SK-N-SH treated with all-trans-retinoic acid at 6 μM for 48 hours (cell line): ENCODE measurements at regions not wholly inside any gene's neighbourhood (a gene's known extent, or its start where the extent isn't known, plus 50 kb on each side); places are given as distances from the start of the nearest gene placed in this dataset.

Experiments
- ATAC-seq: fragments of 200-7000 bp; cut with Tn5 transposase; 3 replicates; pipeline ENCODE4 v1.9.1; 2020; ENCODE audit warnings: mild to moderate bottlenecking, moderate library complexity
- ARNTL ChIP-seq: fragments of 450-650 bp; formaldehyde crosslinking; IDR thresholded peaks from 2 replicates; pipeline ENCODE4 v1.5.0; 2020; ENCODE audit warnings: low read depth, mild to moderate bottlenecking, moderate library complexity, borderline replicate concordance
- BACH2 ChIP-seq: fragments of 250-450 bp; sonication (Bioruptor Pico); IDR thresholded peaks from 2 replicates; pipeline ENCODE4 v1.9.0; 2021; ENCODE audit warnings: mild to moderate bottlenecking, borderline replicate concordance
- CSDC2 ChIP-seq: fragments of 250-450 bp; sonication (Bioruptor Pico); IDR thresholded peaks from 2 replicates; pipeline ENCODE4 v1.5.0; 2020; ENCODE audit warnings: mild to moderate bottlenecking, moderate library complexity
- ESRRG ChIP-seq: fragments of 250-450 bp; sonication (Bioruptor Pico); IDR thresholded peaks from 2 replicates; pipeline ENCODE4 v1.6.1; 2021; ENCODE audit warnings: mild to moderate bottlenecking
- GLIS3 ChIP-seq: fragments of 250-450 bp; sonication (Bioruptor Pico); IDR thresholded peaks from 2 replicates; pipeline ENCODE4 v1.5.0; 2020; ENCODE audit warnings: mild to moderate bottlenecking, moderate library complexity
- ISL1 ChIP-seq: fragments of 250-450 bp; sonication (Bioruptor Pico); IDR thresholded peaks from 2 replicates; pipeline ENCODE4 v2.1.2; 2022; ENCODE audit warnings: mild to moderate bottlenecking, moderate library complexity
- OSR1 ChIP-seq: fragments of 250-450 bp; sonication (Bioruptor Pico); IDR thresholded peaks from 2 replicates; pipeline ENCODE4 v1.8.0; 2022; ENCODE audit warnings: moderate library complexity, mild to moderate bottlenecking, inconsistent platforms
- PPARA ChIP-seq: fragments of 250-450 bp; sonication (Bioruptor Pico); IDR thresholded peaks from 2 replicates; pipeline ENCODE4 v1.5.0; 2020; ENCODE audit warnings: mild to moderate bottlenecking, borderline replicate concordance
- RARB ChIP-seq: fragments of 250-450 bp; sonication (Bioruptor Pico); IDR thresholded peaks from 2 replicates; pipeline ENCODE4 v1.8.0; 2021; ENCODE audit warnings: mild to moderate bottlenecking, moderate library complexity
- SNAI2 ChIP-seq: fragments of 250-450 bp; sonication (Bioruptor Pico); IDR thresholded peaks from 2 replicates; pipeline ENCODE4 v1.5.0; 2020; ENCODE audit warnings: mild to moderate bottlenecking, moderate library complexity
- TCF4 ChIP-seq: fragments of 250-450 bp; sonication (Bioruptor Pico); IDR thresholded peaks from 2 replicates; pipeline ENCODE4 v1.8.0; 2021; ENCODE audit warnings: mild to moderate bottlenecking, moderate library complexity, borderline replicate concordance
- TOX ChIP-seq: fragments of 250-450 bp; sonication (Bioruptor Pico); IDR thresholded peaks from 2 replicates; pipeline ENCODE4 v1.8.0; 2021; ENCODE audit warnings: mild to moderate bottlenecking, moderate library complexity, borderline replicate concordance
- ZC3H10 ChIP-seq: fragments of 250-450 bp; sonication (Bioruptor Pico); IDR thresholded peaks from 2 replicates; pipeline ENCODE4 v1.5.1; 2021; ENCODE audit warnings: mild to moderate bottlenecking, moderate library complexity
- ZFP3 ChIP-seq: fragments of 250-450 bp; sonication (Bioruptor Pico); IDR thresholded peaks from 2 replicates; pipeline ENCODE4 v1.5.0; 2020; ENCODE audit warnings: mild to moderate bottlenecking, moderate library complexity
- ZFP30 ChIP-seq: fragments of 450-650 bp; formaldehyde crosslinking; IDR thresholded peaks from 2 replicates; pipeline ENCODE4 v1.5.0; 2022; ENCODE audit warnings: mild to moderate bottlenecking, moderate library complexity
- ZNF565 ChIP-seq: fragments of 450-650 bp; formaldehyde crosslinking; conservative IDR thresholded peaks from 2 replicates; pipeline ENCODE4 v1.5.0; 2020; ENCODE audit warnings: low read depth, mild to moderate bottlenecking, moderate library complexity
- ZNF70 ChIP-seq: fragments of 450-650 bp; formaldehyde crosslinking; IDR thresholded peaks from 2 replicates; pipeline ENCODE4 v1.5.0; 2020; ENCODE audit warnings: mild to moderate bottlenecking, moderate library complexity
- TF ChIP-seq, protein P1 (sequence below): fragments of 250-450 bp; sonication (Bioruptor Pico); IDR thresholded peaks from 2 replicates; pipeline ENCODE4 v1.5.1; 2021; ENCODE audit warnings: mild to moderate bottlenecking, moderate library complexity
- TF ChIP-seq, protein P2 (sequence below): fragments of 250-450 bp; sonication (Bioruptor Pico); IDR thresholded peaks from 2 replicates; pipeline ENCODE4 v1.8.0; 2021; ENCODE audit warnings: low read depth, mild to moderate bottlenecking, moderate library complexity, borderline replicate concordance
- TF ChIP-seq, protein P3 (sequence below): fragments of 250-450 bp; sonication (Bioruptor Pico); IDR thresholded peaks from 2 replicates; pipeline ENCODE4 v1.5.1; 2020; ENCODE audit warnings: low read depth, mild to moderate bottlenecking, moderate library complexity
- TF ChIP-seq, protein P4 (sequence below): fragments of 250-450 bp; sonication (Bioruptor Pico); IDR thresholded peaks from 2 replicates; pipeline ENCODE4 v1.8.0; 2020; ENCODE audit warnings: mild to moderate bottlenecking, moderate library complexity, borderline replicate concordance
- TF ChIP-seq, protein P5 (sequence below): fragments of 250-450 bp; sonication (Bioruptor Pico); IDR thresholded peaks from 2 replicates; pipeline ENCODE4 v1.5.0; 2020; ENCODE audit warnings: mild to moderate bottlenecking, moderate library complexity

DNA sequence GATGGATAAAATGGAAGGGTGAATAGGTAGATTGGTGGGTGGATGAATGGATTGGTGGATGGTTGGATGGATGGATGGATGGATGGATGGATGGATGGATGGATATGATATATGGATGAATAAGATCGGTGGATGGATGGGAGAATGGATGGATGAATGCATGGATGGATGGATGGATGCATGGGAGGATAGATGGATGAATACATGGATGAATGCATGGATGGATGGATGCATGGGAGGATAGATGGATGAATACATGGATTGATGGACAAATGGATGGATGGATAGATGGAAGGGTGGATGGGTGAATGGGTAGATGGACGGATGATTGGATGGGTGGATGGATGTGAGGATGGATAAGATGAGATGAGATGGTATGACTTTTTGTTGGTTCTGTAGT, 95.7 kb upstream of the DUSP22 start (continued):
- TF ChIP-seq, protein P1, sequence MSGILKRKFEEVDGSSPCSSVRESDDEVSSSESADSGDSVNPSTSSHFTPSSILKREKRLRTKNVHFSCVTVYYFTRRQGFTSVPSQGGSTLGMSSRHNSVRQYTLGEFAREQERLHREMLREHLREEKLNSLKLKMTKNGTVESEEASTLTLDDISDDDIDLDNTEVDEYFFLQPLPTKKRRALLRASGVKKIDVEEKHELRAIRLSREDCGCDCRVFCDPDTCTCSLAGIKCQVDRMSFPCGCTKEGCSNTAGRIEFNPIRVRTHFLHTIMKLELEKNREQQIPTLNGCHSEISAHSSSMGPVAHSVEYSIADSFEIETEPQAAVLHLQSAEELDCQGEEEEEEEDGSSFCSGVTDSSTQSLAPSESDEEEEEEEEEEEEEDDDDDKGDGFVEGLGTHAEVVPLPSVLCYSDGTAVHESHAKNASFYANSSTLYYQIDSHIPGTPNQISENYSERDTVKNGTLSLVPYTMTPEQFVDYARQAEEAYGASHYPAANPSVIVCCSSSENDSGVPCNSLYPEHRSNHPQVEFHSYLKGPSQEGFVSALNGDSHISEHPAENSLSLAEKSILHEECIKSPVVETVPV: no peak

DNA sequence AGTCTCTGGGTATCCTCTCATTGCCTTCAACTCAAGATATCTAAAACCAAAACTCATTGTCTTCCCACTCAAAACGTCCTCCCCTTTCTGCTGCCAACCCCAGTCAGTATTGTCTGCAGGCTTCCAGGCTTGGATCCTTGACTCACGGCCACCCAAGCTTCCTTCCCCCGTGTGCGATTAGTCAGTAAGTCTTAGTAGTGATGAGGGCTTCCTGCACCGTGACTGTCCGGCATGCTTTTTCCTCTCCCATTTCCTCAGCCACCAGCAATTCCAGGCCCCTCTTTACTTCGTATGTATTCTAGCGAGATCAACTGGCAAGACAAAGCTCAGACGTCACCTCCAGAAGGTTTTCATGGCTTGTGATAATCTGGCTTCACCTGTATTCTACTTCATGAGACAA, 88.6 kb upstream of the DUSP22 start:
- ATAC-seq: no peak
- TF ChIP-seq, protein P1: no peak
- TF ChIP-seq, protein P2, sequence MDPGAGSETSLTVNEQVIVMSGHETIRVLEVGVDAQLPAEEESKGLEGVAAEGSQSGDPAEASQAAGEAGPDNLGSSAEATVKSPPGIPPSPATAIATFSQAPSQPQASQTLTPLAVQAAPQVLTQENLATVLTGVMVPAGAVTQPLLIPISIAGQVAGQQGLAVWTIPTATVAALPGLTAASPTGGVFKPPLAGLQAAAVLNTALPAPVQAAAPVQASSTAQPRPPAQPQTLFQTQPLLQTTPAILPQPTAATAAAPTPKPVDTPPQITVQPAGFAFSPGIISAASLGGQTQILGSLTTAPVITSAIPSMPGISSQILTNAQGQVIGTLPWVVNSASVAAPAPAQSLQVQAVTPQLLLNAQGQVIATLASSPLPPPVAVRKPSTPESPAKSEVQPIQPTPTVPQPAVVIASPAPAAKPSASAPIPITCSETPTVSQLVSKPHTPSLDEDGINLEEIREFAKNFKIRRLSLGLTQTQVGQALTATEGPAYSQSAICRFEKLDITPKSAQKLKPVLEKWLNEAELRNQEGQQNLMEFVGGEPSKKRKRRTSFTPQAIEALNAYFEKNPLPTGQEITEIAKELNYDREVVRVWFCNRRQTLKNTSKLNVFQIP (CRISPR knock-in tag): no peak
- TF ChIP-seq OSR1 (CRISPR knock-in tag) (no peak), SNAI2 (no peak), RARB (CRISPR knock-in tag) (no peak), ZNF565 (CRISPR knock-in tag) (no peak), ZFP3 (CRISPR knock-in tag) (no peak), TCF4 (no peak), ZNF70 (CRISPR knock-in tag) (no peak), ZC3H10 (CRISPR knock-in tag) (no peak), ISL1 (no peak), ZFP30 (CRISPR knock-in tag) (no peak), BACH2 (CRISPR knock-in tag) (no peak), CSDC2 (CRISPR knock-in tag) (no peak), GLIS3 (CRISPR knock-in tag) (no peak), ARNTL (CRISPR knock-in tag) (no peak)
- TF ChIP-seq, protein P3, sequence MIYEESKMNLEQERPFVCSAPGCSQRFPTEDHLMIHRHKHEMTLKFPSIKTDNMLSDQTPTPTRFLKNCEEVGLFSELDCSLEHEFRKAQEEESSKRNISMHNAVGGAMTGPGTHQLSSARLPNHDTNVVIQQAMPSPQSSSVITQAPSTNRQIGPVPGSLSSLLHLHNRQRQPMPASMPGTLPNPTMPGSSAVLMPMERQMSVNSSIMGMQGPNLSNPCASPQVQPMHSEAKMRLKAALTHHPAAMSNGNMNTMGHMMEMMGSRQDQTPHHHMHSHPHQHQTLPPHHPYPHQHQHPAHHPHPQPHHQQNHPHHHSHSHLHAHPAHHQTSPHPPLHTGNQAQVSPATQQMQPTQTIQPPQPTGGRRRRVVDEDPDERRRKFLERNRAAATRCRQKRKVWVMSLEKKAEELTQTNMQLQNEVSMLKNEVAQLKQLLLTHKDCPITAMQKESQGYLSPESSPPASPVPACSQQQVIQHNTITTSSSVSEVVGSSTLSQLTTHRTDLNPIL (CRISPR knock-in tag): no peak

DNA sequence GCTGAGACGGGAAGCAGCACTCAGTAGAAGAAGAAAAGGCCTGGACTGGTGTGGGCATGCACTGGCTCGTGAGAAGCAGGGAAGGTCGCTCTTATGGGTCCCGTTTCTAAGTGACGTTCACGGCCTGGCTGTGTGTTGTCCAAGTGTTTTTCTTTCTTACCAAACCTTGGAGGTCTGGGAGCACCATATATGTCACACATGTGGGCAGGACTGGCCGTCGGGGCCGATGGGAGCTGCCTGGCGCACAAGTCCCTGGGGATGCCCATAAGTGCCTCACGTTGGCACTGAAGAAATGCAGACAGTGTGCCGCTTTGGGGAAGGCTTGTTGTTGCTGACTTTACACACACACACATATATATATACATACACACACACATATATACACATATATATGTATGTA, 86.0 kb upstream of the DUSP22 start:
- TF ChIP-seq ZNF70 (CRISPR knock-in tag): no peak
- TF ChIP-seq PPARA (CRISPR knock-in tag): no peak
- TF ChIP-seq OSR1 (CRISPR knock-in tag): no peak
- TF ChIP-seq CSDC2 (CRISPR knock-in tag): no peak
- no peak for TF ChIP-seq ZC3H10 (CRISPR knock-in tag)
- TF ChIP-seq ESRRG (CRISPR knock-in tag): no peak
- no peak for TF ChIP-seq ZNF565 (CRISPR knock-in tag)
- TF ChIP-seq SNAI2: no peak
- no peak for ATAC-seq

DNA sequence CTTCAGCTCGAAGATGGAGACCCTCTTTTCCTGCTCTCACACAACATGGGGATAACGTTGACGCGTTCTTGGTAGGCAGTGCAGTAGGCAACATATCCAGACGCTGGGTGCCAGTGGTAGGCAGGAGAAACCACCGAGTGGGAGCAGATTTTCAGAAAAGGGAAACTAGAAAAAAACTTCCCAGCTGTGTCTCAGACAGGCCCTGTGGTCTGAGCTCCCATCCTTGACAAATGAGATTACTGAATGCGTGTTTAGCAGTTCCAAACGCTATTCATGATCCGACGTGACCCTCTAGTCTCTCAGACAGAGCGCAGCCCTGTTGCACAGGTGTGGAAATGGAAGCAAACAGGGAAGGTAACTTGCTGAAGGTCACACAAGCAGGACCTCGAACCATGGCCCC, 83.9 kb upstream of the DUSP22 start:
- no peak for TF ChIP-seq OSR1 (CRISPR knock-in tag)
- TF ChIP-seq, protein P1: no peak
- TF ChIP-seq, protein P4, sequence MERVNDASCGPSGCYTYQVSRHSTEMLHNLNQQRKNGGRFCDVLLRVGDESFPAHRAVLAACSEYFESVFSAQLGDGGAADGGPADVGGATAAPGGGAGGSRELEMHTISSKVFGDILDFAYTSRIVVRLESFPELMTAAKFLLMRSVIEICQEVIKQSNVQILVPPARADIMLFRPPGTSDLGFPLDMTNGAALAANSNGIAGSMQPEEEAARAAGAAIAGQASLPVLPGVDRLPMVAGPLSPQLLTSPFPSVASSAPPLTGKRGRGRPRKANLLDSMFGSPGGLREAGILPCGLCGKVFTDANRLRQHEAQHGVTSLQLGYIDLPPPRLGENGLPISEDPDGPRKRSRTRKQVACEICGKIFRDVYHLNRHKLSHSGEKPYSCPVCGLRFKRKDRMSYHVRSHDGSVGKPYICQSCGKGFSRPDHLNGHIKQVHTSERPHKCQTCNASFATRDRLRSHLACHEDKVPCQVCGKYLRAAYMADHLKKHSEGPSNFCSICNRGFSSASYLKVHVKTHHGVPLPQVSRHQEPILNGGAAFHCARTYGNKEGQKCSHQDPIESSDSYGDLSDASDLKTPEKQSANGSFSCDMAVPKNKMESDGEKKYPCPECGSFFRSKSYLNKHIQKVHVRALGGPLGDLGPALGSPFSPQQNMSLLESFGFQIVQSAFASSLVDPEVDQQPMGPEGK (CRISPR knock-in tag): no peak
- no peak for TF ChIP-seq PPARA (CRISPR knock-in tag)
- no peak for TF ChIP-seq TCF4
- TF ChIP-seq, protein P5, sequence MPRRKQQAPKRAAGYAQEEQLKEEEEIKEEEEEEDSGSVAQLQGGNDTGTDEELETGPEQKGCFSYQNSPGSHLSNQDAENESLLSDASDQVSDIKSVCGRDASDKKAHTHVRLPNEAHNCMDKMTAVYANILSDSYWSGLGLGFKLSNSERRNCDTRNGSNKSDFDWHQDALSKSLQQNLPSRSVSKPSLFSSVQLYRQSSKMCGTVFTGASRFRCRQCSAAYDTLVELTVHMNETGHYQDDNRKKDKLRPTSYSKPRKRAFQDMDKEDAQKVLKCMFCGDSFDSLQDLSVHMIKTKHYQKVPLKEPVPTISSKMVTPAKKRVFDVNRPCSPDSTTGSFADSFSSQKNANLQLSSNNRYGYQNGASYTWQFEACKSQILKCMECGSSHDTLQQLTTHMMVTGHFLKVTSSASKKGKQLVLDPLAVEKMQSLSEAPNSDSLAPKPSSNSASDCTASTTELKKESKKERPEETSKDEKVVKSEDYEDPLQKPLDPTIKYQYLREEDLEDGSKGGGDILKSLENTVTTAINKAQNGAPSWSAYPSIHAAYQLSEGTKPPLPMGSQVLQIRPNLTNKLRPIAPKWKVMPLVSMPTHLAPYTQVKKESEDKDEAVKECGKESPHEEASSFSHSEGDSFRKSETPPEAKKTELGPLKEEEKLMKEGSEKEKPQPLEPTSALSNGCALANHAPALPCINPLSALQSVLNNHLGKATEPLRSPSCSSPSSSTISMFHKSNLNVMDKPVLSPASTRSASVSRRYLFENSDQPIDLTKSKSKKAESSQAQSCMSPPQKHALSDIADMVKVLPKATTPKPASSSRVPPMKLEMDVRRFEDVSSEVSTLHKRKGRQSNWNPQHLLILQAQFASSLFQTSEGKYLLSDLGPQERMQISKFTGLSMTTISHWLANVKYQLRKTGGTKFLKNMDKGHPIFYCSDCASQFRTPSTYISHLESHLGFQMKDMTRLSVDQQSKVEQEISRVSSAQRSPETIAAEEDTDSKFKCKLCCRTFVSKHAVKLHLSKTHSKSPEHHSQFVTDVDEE (CRISPR knock-in tag): no peak
- no peak for TF ChIP-seq ZNF565 (CRISPR knock-in tag)
- TF ChIP-seq BACH2 (CRISPR knock-in tag): no peak
- TF ChIP-seq TOX (CRISPR knock-in tag): no peak
- no peak for TF ChIP-seq ZC3H10 (CRISPR knock-in tag)
- no peak for ATAC-seq
